HEK293T (cell line): ENCODE measurements at regions not wholly inside any gene's neighbourhood (a gene's known extent, or its start where the extent isn't known, plus 50 kb on each side); places are given as distances from the start of the nearest gene placed in this dataset.

Source experiments
- CTCF ChIA-PET: fragments of 350-600 bp; formaldehyde crosslinking; extraction: SDS; loops from one replicate; lab custom pipeline; 2021; ENCODE audit warnings: antibody characterized with exemption, inconsistent platforms; lab: Yijun Ruan, JAX
- POLR2A ChIA-PET: fragments of 350-600 bp; formaldehyde crosslinking; extraction: SDS; loops from one replicate; lab custom pipeline; 2020; ENCODE audit warnings: antibody characterized with exemption, inconsistent platforms; lab: Yijun Ruan, JAX
- DNase-seq: peaks from one replicate; pipeline ENCODE4 v3.0.0; 2012; ENCODE audit warnings: mixed read lengths; ENCODE audit errors: extremely low spot score
- ARNT ChIP-seq: fragments of 450-650 bp; IDR thresholded peaks from 2 replicates; pipeline ENCODE4 v1.6.1; 2017; ENCODE audit warnings: mild to moderate bottlenecking
- BHLHE40 ChIP-seq: fragments of 450-650 bp; IDR thresholded peaks from 2 replicates; pipeline ENCODE4 v1.6.1; 2016; ENCODE audit warnings: mild to moderate bottlenecking, moderate library complexity, borderline replicate concordance
- CTBP1 ChIP-seq: fragments of 450-650 bp; IDR thresholded peaks from 2 replicates; pipeline ENCODE4 v1.6.1; 2016; ENCODE audit warnings: borderline replicate concordance
- ELF4 ChIP-seq: fragments of 450-650 bp; IDR thresholded peaks from 2 replicates; pipeline ENCODE4 v1.6.1; 2017; ENCODE audit warnings: antibody characterized with exemption
- FOXA1 ChIP-seq: fragments of 450-650 bp; IDR thresholded peaks from 2 replicates; pipeline ENCODE4 v1.6.1; 2016; ENCODE audit warnings: mild to moderate bottlenecking
- FOXK2 ChIP-seq: fragments of 450-650 bp; IDR thresholded peaks from 2 replicates; pipeline ENCODE4 v1.6.1; 2016; ENCODE audit warnings: mild to moderate bottlenecking
- FOXM1 ChIP-seq: fragments of 450-650 bp; IDR thresholded peaks from 2 replicates; pipeline ENCODE4 v1.6.1; 2017; ENCODE audit warnings: mild to moderate bottlenecking, borderline replicate concordance
- HDGF ChIP-seq: fragments of 450-650 bp; IDR thresholded peaks from 2 replicates; pipeline ENCODE4 v1.6.1; 2017; ENCODE audit warnings: antibody characterized with exemption, borderline replicate concordance
- L3MBTL2 ChIP-seq: fragments of 450-650 bp; conservative IDR thresholded peaks from 2 replicates; pipeline ENCODE4 v1.6.1; 2016; ENCODE audit warnings: mild to moderate bottlenecking
- LEF1 ChIP-seq: fragments of 450-650 bp; IDR thresholded peaks from 2 replicates; pipeline ENCODE4 v1.6.1; 2017; ENCODE audit warnings: mild to moderate bottlenecking, borderline replicate concordance
- NFRKB ChIP-seq: fragments of 450-650 bp; IDR thresholded peaks from 2 replicates; pipeline ENCODE4 v1.6.1; 2016; ENCODE audit warnings: mild to moderate bottlenecking, moderate library complexity
- PKNOX1 ChIP-seq: fragments of 450-650 bp; IDR thresholded peaks from 2 replicates; pipeline ENCODE4 v1.6.1; 2016
- SP1 ChIP-seq: fragments of 450-650 bp; IDR thresholded peaks from 2 replicates; pipeline ENCODE4 v1.6.1; 2017
- SUZ12 ChIP-seq: fragments of 450-650 bp; IDR thresholded peaks from 2 replicates; pipeline ENCODE4 v1.6.1; 2016; ENCODE audit warnings: mild to moderate bottlenecking
- TARDBP ChIP-seq: fragments of 450-650 bp; IDR thresholded peaks from 2 replicates; pipeline ENCODE4 v1.6.1; 2016
- ZNF384 ChIP-seq: fragments of 450-650 bp; IDR thresholded peaks from 2 replicates; pipeline ENCODE4 v1.6.1; 2016

DNA sequence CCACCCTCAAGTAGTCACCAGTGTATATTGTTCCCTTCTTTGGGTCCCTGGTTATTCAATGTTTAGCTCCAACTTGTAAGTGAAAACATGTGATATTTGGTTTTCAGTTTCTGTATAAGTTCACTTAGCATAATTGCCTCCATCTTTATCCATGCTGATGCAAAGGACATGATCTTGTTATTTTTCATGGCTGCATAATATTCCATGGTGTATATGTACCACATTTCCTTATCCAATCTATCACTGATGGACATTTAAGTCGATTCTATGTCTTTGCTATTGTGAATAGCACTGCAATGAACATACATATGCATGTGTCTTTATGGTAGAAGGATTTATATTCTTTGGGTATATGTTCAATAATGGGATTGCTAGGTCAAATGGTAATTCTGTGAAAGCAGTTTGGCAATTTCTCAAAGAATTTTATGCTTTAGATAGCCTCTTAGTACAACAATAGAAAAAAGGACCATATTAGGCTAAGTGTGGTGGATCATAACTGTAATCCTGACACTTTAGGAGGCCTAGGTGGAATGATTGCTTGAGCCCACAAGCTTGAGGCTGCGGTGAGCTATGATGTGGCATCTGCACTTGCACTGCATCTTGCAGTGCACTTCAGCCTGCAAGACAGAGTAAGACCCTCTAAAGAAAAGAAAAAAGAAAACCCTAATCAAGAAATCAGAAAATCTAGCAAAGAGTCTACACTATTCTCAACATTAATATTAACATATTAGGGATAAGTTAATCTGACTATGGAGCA is 468.5 kb upstream of the FAT3 start:
- CTCF ChIA-PET: interaction anchor here (0.6 kb wide), 1 partner anchor 583 kb away, joined by 3 read pairs; no protein-coding TSS in a partner anchor
- DNase-seq: no peak
- POLR2A ChIA-PET: no interaction called here
- TF ChIP-seq PKNOX1 (no peak), LEF1 (no peak), FOXM1 (no peak), CTBP1 (no peak), FOXA1 (no peak), ZNF384 (no peak), SP1 (no peak), ELF4 (no peak), TARDBP (no peak), FOXK2 (no peak), HDGF (no peak), ARNT (no peak), L3MBTL2 (no peak), NFRKB (no peak), BHLHE40 (no peak), SUZ12 (no peak)

- ChIA-PET POLR2A (no interaction called here), CTCF (no interaction called here)
- no peak for DNase-seq
- TF ChIP-seq SUZ12: no peak
- no peak for TF ChIP-seq NFRKB
- TF ChIP-seq PKNOX1: no peak
- TF ChIP-seq FOXA1: no peak
- no peak for TF ChIP-seq HDGF
- no peak for TF ChIP-seq ZNF384
- TF ChIP-seq TARDBP: no peak
- no peak for TF ChIP-seq L3MBTL2
- TF ChIP-seq SP1: no peak
- no peak for TF ChIP-seq ELF4
- no peak for TF ChIP-seq FOXM1
- TF ChIP-seq ARNT: no peak
- TF ChIP-seq FOXK2: no peak
- TF ChIP-seq LEF1: no peak
- no peak for TF ChIP-seq CTBP1
- no peak for TF ChIP-seq BHLHE40
Observed at GRCh38 chr11:91755526-91755925, 469.1 kb upstream of the FAT3 start.

- no peak for TF ChIP-seq CTBP1
- TF ChIP-seq HDGF: no peak
- no peak for TF ChIP-seq FOXM1
- no peak for TF ChIP-seq PKNOX1
- no peak for TF ChIP-seq FOXA1
- TF ChIP-seq ZNF384: no peak
- no peak for TF ChIP-seq FOXK2
- no peak for TF ChIP-seq BHLHE40
- TF ChIP-seq L3MBTL2: no peak
- TF ChIP-seq NFRKB: no peak
- no peak for TF ChIP-seq LEF1
- TF ChIP-seq SP1: no peak
- TF ChIP-seq ELF4: no peak
- TF ChIP-seq ARNT: no peak
- TF ChIP-seq SUZ12: no peak
- no peak for TF ChIP-seq TARDBP
- DNase-seq: no peak
- POLR2A ChIA-PET: no interaction called here
- CTCF ChIA-PET: no interaction called here
Observed at GRCh38 chr11:91749251-91749650, 475.4 kb upstream of the FAT3 start.

- ChIA-PET CTCF (no interaction called here), POLR2A (no interaction called here)
- no peak for DNase-seq
- no peak for TF ChIP-seq ZNF384
Observed at GRCh38 chr11:91742155-91742554, 482.5 kb upstream of the FAT3 start.

GRCh38 chr11:91731051-91731450 is 493.6 kb upstream of the FAT3 start:
- ChIA-PET POLR2A (no interaction called here), CTCF (no interaction called here)
- no peak for DNase-seq
- TF ChIP-seq FOXA1 (no peak), L3MBTL2 (no peak), ARNT (no peak), CTBP1 (no peak), ELF4 (no peak), ZNF384 (no peak), PKNOX1 (no peak), BHLHE40 (no peak), SUZ12 (no peak), FOXK2 (no peak), NFRKB (no peak), HDGF (no peak), SP1 (no peak), LEF1 (no peak), TARDBP (no peak), FOXM1 (no peak)
